Testis (tissue), 2 donors: ENCODE measurements at regions not wholly inside any gene's neighbourhood (a gene's known extent, or its start where the extent isn't known, plus 50 kb on each side); places are given as distances from the start of the nearest gene placed in this dataset.

Source experiments
- CTCF ChIP-seq, 3 experiments: fragments of 450-650 bp in 2 of 3; fragments of 200-600 bp in 1 of 3; sonication (generic) in 1 of 3; IDR thresholded peaks; one replicate each; pipeline ENCODE4 v1.5.1; 2016 to 2019; ENCODE audit warnings: antibody characterized with exemption in 3 of 3, mild to moderate bottlenecking in 2 of 3, moderate library complexity in 1 of 3
- POLR2A ChIP-seq: fragments of 450-650 bp; IDR thresholded peaks from one replicate; pipeline ENCODE4 v1.6.1; 2017; ENCODE audit warnings: antibody characterized with exemption, mild to moderate bottlenecking, moderate library complexity

DNA sequence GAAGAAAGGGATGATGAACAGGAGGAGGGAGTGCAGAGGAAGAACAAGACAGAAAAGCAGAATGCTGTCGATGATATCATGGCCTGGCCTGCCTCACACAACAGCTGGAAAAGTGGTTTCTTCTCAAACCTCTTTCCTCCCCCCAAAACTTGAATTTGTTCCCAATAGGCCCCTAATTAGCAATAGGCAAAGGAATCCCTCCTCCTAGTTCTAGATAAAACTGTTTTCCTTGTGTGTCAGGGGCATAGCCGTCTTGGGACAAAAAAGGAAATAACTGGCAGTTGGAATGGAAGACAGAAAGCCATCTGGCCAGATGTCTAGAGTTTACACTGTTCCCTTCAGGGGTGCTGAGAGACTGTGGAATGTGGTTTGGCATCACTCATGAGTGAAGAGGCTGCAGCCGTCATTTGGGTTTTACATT is 177.8 kb upstream of the C1QTNF7 start:
- TF ChIP-seq CTCF (IDR thresholded peaks at IDR 0.05) (no peak), POLR2A (no peak)
